BLaER1 (cell line): ENCODE measurements at regions not wholly inside any gene's neighbourhood (a gene's known extent, or its start where the extent isn't known, plus 50 kb on each side); places are given as distances from the start of the nearest gene placed in this dataset.

ENCODE experiments used
- H3K27ac ChIP-seq: shearing (Covaris generic); formaldehyde crosslinking; 2 replicates; pipeline ENCODE4 v1.8.1; 2022
- H3K27me3 ChIP-seq: shearing (Covaris generic); formaldehyde crosslinking; 2 replicates; pipeline ENCODE4 v1.8.1; 2022
- H3K36me3 ChIP-seq: shearing (Covaris generic); formaldehyde crosslinking; 2 replicates; pipeline ENCODE4 v1.8.1; 2022
- H3K4me1 ChIP-seq: shearing (Covaris generic); formaldehyde crosslinking; 2 replicates; pipeline ENCODE4 v1.8.1; 2022
- H3K4me2 ChIP-seq: shearing (Covaris generic); formaldehyde crosslinking; 2 replicates; pipeline ENCODE4 v1.8.1; 2022
- H3K4me3 ChIP-seq: shearing (Covaris generic); formaldehyde crosslinking; 2 replicates; pipeline ENCODE4 v1.8.1; 2022
- H3K9ac ChIP-seq: shearing (Covaris generic); formaldehyde crosslinking; 2 replicates; pipeline ENCODE4 v1.8.1; 2022
- H3K9me3 ChIP-seq: shearing (Covaris generic); formaldehyde crosslinking; 2 replicates; pipeline ENCODE4 v1.8.1; 2022
- H4K20me1 ChIP-seq: shearing (Covaris generic); formaldehyde crosslinking; 2 replicates; pipeline ENCODE4 v1.8.1; 2022
- Cebpa-rat ChIP-seq: shearing (Covaris generic); IDR thresholded peaks from 2 replicates; pipeline ENCODE4 v1.8.1; 2022

- no peak for TF ChIP-seq Cebpa-rat
- H3K9me3 ChIP-seq: no peaks in the 10 kb centered on the region
- H3K4me3 ChIP-seq: no peak overlapping the region
- H3K4me1 ChIP-seq: peaks cover 19% of the 10 kb centered on the region; the same call in 1 of the 2 replicates
- H4K20me1 ChIP-seq: no peaks in the 10 kb centered on the region
- no peaks in the 10 kb centered on the region for H3K36me3 ChIP-seq
- no peak overlapping the region for H3K9ac ChIP-seq
- H3K4me2 ChIP-seq: no peak overlapping the region
- H3K27me3 ChIP-seq: no peaks in the 10 kb centered on the region
- H3K27ac ChIP-seq: no peak overlapping the region
Observed at GRCh38 chr6:139763468-139764210, 389.2 kb upstream of the CITED2 start.

- H3K4me3 ChIP-seq: no peak overlapping the region
- H3K4me1 ChIP-seq: peaks cover 19% of the 10 kb centered on the region; the same call in 1 of the 2 replicates
- H3K27me3 ChIP-seq: no peaks in the 10 kb centered on the region
- no peak overlapping the region for H3K27ac ChIP-seq
- no peaks in the 10 kb centered on the region for H3K36me3 ChIP-seq
- TF ChIP-seq Cebpa-rat: no peak
- no peaks in the 10 kb centered on the region for H4K20me1 ChIP-seq
- no peak overlapping the region for H3K4me2 ChIP-seq
- no peaks in the 10 kb centered on the region for H3K9me3 ChIP-seq
- H3K9ac ChIP-seq: no peak overlapping the region
Observed at GRCh38 chr6:139762587-139763031, 388.2 kb upstream of the CITED2 start.

- H3K36me3 ChIP-seq: no peaks in the 10 kb centered on the region
- no peak overlapping the region for H3K4me2 ChIP-seq
- H3K27me3 ChIP-seq: no peaks in the 10 kb centered on the region
- H3K9me3 ChIP-seq: no peaks in the 10 kb centered on the region
- H3K9ac ChIP-seq: no peak overlapping the region
- H3K4me3 ChIP-seq: no peak overlapping the region
- no peaks in the 10 kb centered on the region for H4K20me1 ChIP-seq
- peaks cover 18% of the 10 kb centered on the region; the same call in 1 of the 2 replicates for H3K4me1 ChIP-seq
- H3K27ac ChIP-seq: no peak overlapping the region
- no peak for TF ChIP-seq Cebpa-rat
Observed at GRCh38 chr6:139760128-139760527, 385.7 kb upstream of the CITED2 start.

GRCh38 chr6:139759086-139759485, 384.6 kb upstream of the CITED2 start:
- Histone ChIP-seq H3K4me1 (peaks cover 9% of the 10 kb centered on the region; the same call in 1 of the 2 replicates), H4K20me1 (no peaks in the 10 kb centered on the region), H3K27ac (no peak overlapping the region), H3K9ac (no peak overlapping the region), H3K36me3 (no peaks in the 10 kb centered on the region), H3K4me3 (no peak overlapping the region), H3K27me3 (no peaks in the 10 kb centered on the region), H3K9me3 (no peaks in the 10 kb centered on the region), H3K4me2 (no peak overlapping the region)
- no peak for TF ChIP-seq Cebpa-rat

- no peak for TF ChIP-seq Cebpa-rat
- no peak overlapping the region for H3K27ac ChIP-seq
- no peaks in the 10 kb centered on the region for H3K27me3 ChIP-seq
- H3K4me1 ChIP-seq: peaks cover 9% of the 10 kb centered on the region; the same call in 1 of the 2 replicates
- no peaks in the 10 kb centered on the region for H3K9me3 ChIP-seq
- no peaks in the 10 kb centered on the region for H3K36me3 ChIP-seq
- H3K4me2 ChIP-seq: no peak overlapping the region
- no peak overlapping the region for H3K4me3 ChIP-seq
- no peak overlapping the region for H3K9ac ChIP-seq
- no peaks in the 10 kb centered on the region for H4K20me1 ChIP-seq
Observed at GRCh38 chr6:139758209-139758611, 383.8 kb upstream of the CITED2 start.

- TF ChIP-seq Cebpa-rat: no peak
- H3K27ac ChIP-seq: no peak overlapping the region
- no peaks in the 10 kb centered on the region for H3K9me3 ChIP-seq
- no peaks in the 10 kb centered on the region for H3K36me3 ChIP-seq
- no peak overlapping the region for H3K4me2 ChIP-seq
- H3K9ac ChIP-seq: no peak overlapping the region
- H4K20me1 ChIP-seq: no peaks in the 10 kb centered on the region
- H3K4me1 ChIP-seq: peaks cover 8% of the 10 kb centered on the region; the same call in 1 of the 2 replicates
- H3K4me3 ChIP-seq: no peak overlapping the region
- H3K27me3 ChIP-seq: no peaks in the 10 kb centered on the region
Observed at GRCh38 chr6:139757784-139758183, 383.3 kb upstream of the CITED2 start.

- H4K20me1 ChIP-seq: no peaks in the 10 kb centered on the region
- H3K27ac ChIP-seq: no peak overlapping the region
- H3K27me3 ChIP-seq: no peaks in the 10 kb centered on the region
- H3K9me3 ChIP-seq: no peaks in the 10 kb centered on the region
- no peaks in the 10 kb centered on the region for H3K36me3 ChIP-seq
- no peak overlapping the region for H3K9ac ChIP-seq
- H3K4me2 ChIP-seq: no peak overlapping the region
- H3K4me1 ChIP-seq: no peaks in the 10 kb centered on the region
- no peak for TF ChIP-seq Cebpa-rat
- H3K4me3 ChIP-seq: no peak overlapping the region
Observed at GRCh38 chr6:139756381-139756780, 381.9 kb upstream of the CITED2 start.

- Histone ChIP-seq H3K9me3 (no peaks in the 10 kb centered on the region), H3K4me1 (no peaks in the 10 kb centered on the region), H3K27ac (no peak overlapping the region), H3K27me3 (no peaks in the 10 kb centered on the region), H3K4me2 (no peak overlapping the region), H3K4me3 (no peak overlapping the region), H3K36me3 (no peaks in the 10 kb centered on the region), H4K20me1 (no peaks in the 10 kb centered on the region), H3K9ac (no peak overlapping the region)
- no peak for TF ChIP-seq Cebpa-rat
Observed at GRCh38 chr6:139754898-139755775, 380.7 kb upstream of the CITED2 start.

GRCh38 chr6:139753198-139753861, 378.9 kb upstream of the CITED2 start:
- Histone ChIP-seq H3K4me2 (no peak overlapping the region), H3K4me1 (no peaks in the 10 kb centered on the region), H4K20me1 (no peaks in the 10 kb centered on the region), H3K9me3 (no peaks in the 10 kb centered on the region), H3K27ac (no peak overlapping the region), H3K27me3 (no peaks in the 10 kb centered on the region), H3K4me3 (no peak overlapping the region), H3K36me3 (no peaks in the 10 kb centered on the region), H3K9ac (no peak overlapping the region)
- TF ChIP-seq Cebpa-rat: no peak

GRCh38 chr6:139752086-139752485, 377.6 kb upstream of the CITED2 start:
- Histone ChIP-seq H4K20me1 (no peaks in the 10 kb centered on the region), H3K36me3 (no peaks in the 10 kb centered on the region), H3K4me1 (no peaks in the 10 kb centered on the region), H3K4me2 (no peak overlapping the region), H3K27ac (no peak overlapping the region), H3K4me3 (no peak overlapping the region), H3K9ac (no peak overlapping the region), H3K27me3 (no peaks in the 10 kb centered on the region), H3K9me3 (no peaks in the 10 kb centered on the region)
- no peak for TF ChIP-seq Cebpa-rat
